ENCODE measurements at regions not wholly inside any gene's neighbourhood (a gene's known extent, or its start where the extent isn't known, plus 50 kb on each side); places are given as distances from the start of the nearest gene placed in this dataset.
A peak's percentile ranks its signal among the peaks of the same experiment; 100 is the strongest.

GRCh38 chr4:136768213-136768924 lies 763.9 kb downstream of the PCDH18 start:
- DNase-seq (ENCODE audit: low read depth, low spot score), result no peak

- DNase-seq (ENCODE audit: low read depth, low spot score), result no peak
Observed at GRCh38 chr4:136763919-136764318, 768.4 kb downstream of the PCDH18 start.

- no peak for DNase-seq (ENCODE audit: low read depth, low spot score)
Observed at GRCh38 chr4:136755531-136755916, 776.8 kb downstream of the PCDH18 start.

GRCh38 chr4:136754810-136755530 lies 777.3 kb downstream of the PCDH18 start:
- DNase-seq (ENCODE audit: low read depth, low spot score), result no peak

GRCh38 chr4:136751556-136751955 lies 780.7 kb downstream of the PCDH18 start:
- DNase-seq (ENCODE audit: low read depth, low spot score), result no peak

GRCh38 chr4:136750897-136751296 lies 781.4 kb downstream of the PCDH18 start:
- no peak for DNase-seq (ENCODE audit: low read depth, low spot score)

- DNase-seq (ENCODE audit: low read depth, low spot score), result no peak
Observed at GRCh38 chr4:136749989-136750388, 782.3 kb downstream of the PCDH18 start.

GRCh38 chr4:136748773-136749172 lies 783.5 kb downstream of the PCDH18 start:
- DNase-seq (ENCODE audit: low read depth, low spot score), result no peak

- DNase-seq (ENCODE audit: low read depth, low spot score), result no peak
Observed at GRCh38 chr4:136748165-136748564, 784.1 kb downstream of the PCDH18 start.

GRCh38 chr4:136743238-136743637 lies 789.1 kb downstream of the PCDH18 start:
- DNase-seq (ENCODE audit: low read depth, low spot score), result no peak

GRCh38 chr4:136742333-136742732 lies 790.0 kb downstream of the PCDH18 start:
- no peak for DNase-seq (ENCODE audit: low read depth, low spot score)

- DNase-seq (ENCODE audit: low read depth, low spot score), result no peak
Observed at GRCh38 chr4:136741468-136741867, 790.8 kb downstream of the PCDH18 start.

GRCh38 chr4:136740326-136740725 lies 792.0 kb downstream of the PCDH18 start:
- DNase-seq (ENCODE audit: low read depth, low spot score), result no peak

- no peak for DNase-seq (ENCODE audit: low read depth, low spot score)
Observed at GRCh38 chr4:136737066-136737465, 795.2 kb downstream of the PCDH18 start.

GRCh38 chr4:136731025-136731424 lies 801.3 kb downstream of the PCDH18 start:
- DNase-seq (ENCODE audit: low read depth, low spot score), result peak; percentile 20

- DNase-seq (ENCODE audit: low read depth, low spot score), result no peak
Observed at GRCh38 chr4:136725286-136726081, 806.8 kb downstream of the PCDH18 start.

- peak; percentile 11 for DNase-seq (ENCODE audit: low read depth, low spot score)
Observed at GRCh38 chr4:136713140-136713539, 819.2 kb downstream of the PCDH18 start.

GRCh38 chr4:136709897-136710296 lies 822.4 kb downstream of the PCDH18 start:
- no peak for DNase-seq (ENCODE audit: low read depth, low spot score)

GRCh38 chr4:136706942-136707341 lies 825.4 kb downstream of the PCDH18 start:
- DNase-seq (ENCODE audit: low read depth, low spot score), result no peak

- no peak for DNase-seq (ENCODE audit: low read depth, low spot score)
Observed at GRCh38 chr4:136699905-136700304, 832.4 kb downstream of the PCDH18 start.

GRCh38 chr4:136691607-136692006 lies 840.7 kb downstream of the PCDH18 start:
- no peak for DNase-seq (ENCODE audit: low read depth, low spot score)

GRCh38 chr4:136690360-136690759 lies 841.9 kb downstream of the PCDH18 start:
- DNase-seq (ENCODE audit: low read depth, low spot score), result no peak
